ENCODE measurements at regions not wholly inside any gene's neighbourhood (a gene's known extent, or its start where the extent isn't known, plus 50 kb on each side); places are given as distances from the start of the nearest gene placed in this dataset.

- no peak for FAIRE-seq
- H3K4me3 Mint-ChIP-seq (ENCODE audit: unreplicated experiment) = no peak overlapping the region
- H3K4me1 Mint-ChIP-seq (ENCODE audit: low read depth, unreplicated experiment) = no peaks in the 10 kb centered on the region
- Histone ChIP-seq H3K27me3 (ENCODE audit: insufficient read depth, low read length) (peaks cover 16% of the 10 kb centered on the region), H3K4me1 (ENCODE audit: insufficient read depth, low read length) (peaks cover 5% of the 10 kb centered on the region), H4K20me1 (ENCODE audit: insufficient read depth, low read length) (no peaks in the 10 kb centered on the region), H3K36me3 (ENCODE audit: insufficient read depth, low read length) (no peaks in the 10 kb centered on the region), H2AFZ (ENCODE audit: low read depth, low read length) (no peak overlapping the region), H3K9ac (ENCODE audit: low read length) (no peak overlapping the region), H3K4me2 (ENCODE audit: low read length) (no peak overlapping the region), H3K9me3 (ENCODE audit: insufficient read depth, low read depth, low read length) (peaks cover 9% of the 10 kb centered on the region), H3K4me3 (ENCODE audit: insufficient read depth, low read depth, low read length) (no peak overlapping the region), H3K27ac (ENCODE audit: low read depth, low read length) (no peak overlapping the region), H3K79me2 (ENCODE audit: insufficient read depth, low read length) (no peaks in the 10 kb centered on the region)
- TF ChIP-seq EZH2 (IDR thresholded peaks at IDR 0.05; ENCODE audit: insufficient read depth, low read length) (no peak), CTCF (IDR thresholded peaks at IDR 0.05; ENCODE audit: insufficient read depth, low read depth, low read length) (no peak)
- DNase-seq (ENCODE audit: low read depth) = no peak
- H3K27me3 Mint-ChIP-seq (ENCODE audit: low read depth, unreplicated experiment) = peaks cover 33% of the 10 kb centered on the region
- H3K27ac Mint-ChIP-seq (ENCODE audit: unreplicated experiment) = no peak overlapping the region
- peaks cover 20% of the 10 kb centered on the region for H3K9me3 Mint-ChIP-seq (ENCODE audit: unreplicated experiment)
- no peaks in the 10 kb centered on the region for H3K36me3 Mint-ChIP-seq (ENCODE audit: low read depth, unreplicated experiment)
These were observed 105.9 kb downstream of the METRNL start for GRCh38 chr17:83185023-83186002.

- H3K27ac Mint-ChIP-seq (ENCODE audit: unreplicated experiment) = no peak overlapping the region
- Histone ChIP-seq H4K20me1 (ENCODE audit: insufficient read depth, low read length) (no peaks in the 10 kb centered on the region), H3K4me2 (ENCODE audit: low read length) (no peak overlapping the region), H3K9ac (ENCODE audit: low read length) (no peak overlapping the region), H3K9me3 (ENCODE audit: insufficient read depth, low read depth, low read length) (peaks cover 9% of the 10 kb centered on the region), H2AFZ (ENCODE audit: low read depth, low read length) (no peak overlapping the region), H3K4me1 (ENCODE audit: insufficient read depth, low read length) (peaks cover 5% of the 10 kb centered on the region), H3K4me3 (ENCODE audit: insufficient read depth, low read depth, low read length) (no peak overlapping the region), H3K79me2 (ENCODE audit: insufficient read depth, low read length) (no peaks in the 10 kb centered on the region), H3K27me3 (ENCODE audit: insufficient read depth, low read length) (peaks cover 16% of the 10 kb centered on the region), H3K27ac (ENCODE audit: low read depth, low read length) (no peak overlapping the region), H3K36me3 (ENCODE audit: insufficient read depth, low read length) (no peaks in the 10 kb centered on the region)
- DNase-seq (ENCODE audit: low read depth) (no peak), FAIRE-seq (no peak)
- TF ChIP-seq CTCF (IDR thresholded peaks at IDR 0.05; ENCODE audit: insufficient read depth, low read depth, low read length) (no peak), EZH2 (IDR thresholded peaks at IDR 0.05; ENCODE audit: insufficient read depth, low read length) (no peak)
- no peaks in the 10 kb centered on the region for H3K36me3 Mint-ChIP-seq (ENCODE audit: low read depth, unreplicated experiment)
- peaks cover 20% of the 10 kb centered on the region for H3K9me3 Mint-ChIP-seq (ENCODE audit: unreplicated experiment)
- H3K4me3 Mint-ChIP-seq (ENCODE audit: unreplicated experiment) = no peak overlapping the region
- no peaks in the 10 kb centered on the region for H3K4me1 Mint-ChIP-seq (ENCODE audit: low read depth, unreplicated experiment)
- H3K27me3 Mint-ChIP-seq (ENCODE audit: low read depth, unreplicated experiment) = peaks cover 28% of the 10 kb centered on the region
These were observed 106.8 kb downstream of the METRNL start for GRCh38 chr17:83186226-83186625.

All from astrocyte (in vitro differentiated cells and primary cell).